ENCODE measurements at regions not wholly inside any gene's neighbourhood (a gene's known extent, or its start where the extent isn't known, plus 50 kb on each side); places are given as distances from the start of the nearest gene placed in this dataset.
A peak's percentile ranks its signal among the peaks of the same experiment; 100 is the strongest.

DNA sequence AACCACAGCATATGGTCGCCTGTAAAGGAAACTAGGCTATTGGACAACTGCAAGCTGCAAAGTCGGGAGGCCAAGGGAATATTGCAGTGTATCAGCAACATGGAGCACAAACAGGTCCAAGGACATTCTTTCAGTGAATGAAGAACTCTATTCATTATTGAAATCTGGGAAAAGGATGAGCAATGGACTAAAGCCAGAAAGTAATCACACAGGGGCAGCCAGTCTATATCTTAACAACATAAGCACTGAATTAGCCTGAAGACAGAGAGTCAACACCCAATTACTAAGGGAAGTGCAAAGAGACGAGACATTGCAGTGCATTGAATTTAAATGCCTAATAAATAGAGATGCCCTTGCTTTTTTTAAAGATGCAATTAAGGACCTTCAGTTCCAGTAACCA is 615.5 kb upstream of the SETBP1 start:
- DNase-seq (ENCODE audit: low spot score): no peak

DNA sequence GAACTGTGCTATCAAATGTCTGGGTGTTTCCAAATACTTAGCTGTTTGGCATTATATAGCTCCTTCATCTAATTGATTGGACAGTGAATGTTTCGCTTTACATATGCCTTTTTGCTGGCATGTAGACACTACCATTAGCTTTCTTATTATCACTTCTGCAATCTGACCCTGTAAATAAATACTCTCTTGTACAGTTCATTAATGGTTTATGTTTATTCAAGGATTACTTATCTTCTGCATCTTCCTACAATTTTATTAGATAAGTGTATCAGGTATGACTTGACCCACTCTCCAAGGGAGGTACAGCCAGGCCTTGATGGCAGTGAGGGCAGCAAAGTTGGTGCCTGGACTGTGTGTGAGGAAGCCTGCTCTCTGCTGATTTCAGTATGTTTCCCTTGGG is 614.1 kb upstream of the SETBP1 start:
- DNase-seq (ENCODE audit: low spot score): no peak

GRCh38 chr18:44067186-44067585 is 613.5 kb upstream of the SETBP1 start:
- no peak for DNase-seq (ENCODE audit: low spot score)

- no peak for DNase-seq (ENCODE audit: low spot score)
Observed at GRCh38 chr18:44075038-44075437, 605.6 kb upstream of the SETBP1 start.

- DNase-seq (ENCODE audit: low spot score): no peak
Observed at GRCh38 chr18:44079606-44080005, 601.1 kb upstream of the SETBP1 start.

DNA sequence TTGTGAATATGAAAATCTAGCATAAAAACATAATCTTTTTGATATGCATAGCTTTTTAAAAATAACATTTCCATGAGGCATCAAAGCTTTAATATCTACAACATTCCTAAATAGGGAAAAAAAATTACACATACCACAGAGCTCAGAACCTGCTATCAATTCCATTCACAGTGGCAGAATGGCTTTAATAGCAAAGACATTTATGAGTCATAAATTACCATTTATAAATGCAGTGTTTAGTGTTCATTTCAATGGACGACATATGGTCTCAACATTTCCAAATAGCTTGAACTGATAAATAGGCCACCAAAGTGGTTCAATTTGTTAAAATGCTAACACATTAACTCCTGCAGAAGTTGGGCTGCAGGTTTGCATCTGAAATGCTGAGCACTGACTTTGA is 600.6 kb upstream of the SETBP1 start:
- no peak for DNase-seq (ENCODE audit: low spot score)

- no peak for DNase-seq (ENCODE audit: low spot score)
Observed at GRCh38 chr18:44089732-44090131, 591.0 kb upstream of the SETBP1 start.

GRCh38 chr18:44090453-44090852 is 590.2 kb upstream of the SETBP1 start:
- no peak for DNase-seq (ENCODE audit: low spot score)

GRCh38 chr18:44093253-44093652 is 587.4 kb upstream of the SETBP1 start:
- DNase-seq (ENCODE audit: low spot score): no peak

GRCh38 chr18:44096016-44096415 is 584.7 kb upstream of the SETBP1 start:
- DNase-seq (ENCODE audit: low spot score): no peak

GRCh38 chr18:44098551-44099098 is 582.1 kb upstream of the SETBP1 start:
- no peak for DNase-seq (ENCODE audit: low spot score)

- no peak for DNase-seq (ENCODE audit: low spot score)
Observed at GRCh38 chr18:44107187-44107586, 573.5 kb upstream of the SETBP1 start.

GRCh38 chr18:44111337-44111736 is 569.4 kb upstream of the SETBP1 start:
- DNase-seq (ENCODE audit: low spot score): no peak

DNA sequence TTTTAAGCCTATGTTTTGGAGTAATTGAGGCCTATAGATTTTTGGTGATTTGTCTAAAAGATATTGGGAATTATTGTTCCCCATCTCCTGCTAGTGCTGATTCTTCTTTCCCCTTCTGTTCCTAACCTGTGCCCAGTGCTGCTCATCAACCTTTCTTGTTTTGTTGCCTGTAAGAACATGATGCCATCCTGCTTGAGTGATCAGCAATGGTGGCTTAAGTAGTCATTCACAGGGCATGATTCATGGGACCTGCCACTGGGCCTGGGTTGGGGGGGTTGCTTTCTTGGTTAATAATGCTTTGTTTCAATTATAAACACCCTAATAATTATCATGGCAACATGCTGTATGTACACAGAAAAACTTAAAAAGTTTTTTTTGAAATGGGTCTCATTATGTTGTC is 562.9 kb upstream of the SETBP1 start:
- no peak for DNase-seq (ENCODE audit: low spot score)

GRCh38 chr18:44119607-44120006 is 561.1 kb upstream of the SETBP1 start:
- DNase-seq (ENCODE audit: low spot score): no peak

DNA sequence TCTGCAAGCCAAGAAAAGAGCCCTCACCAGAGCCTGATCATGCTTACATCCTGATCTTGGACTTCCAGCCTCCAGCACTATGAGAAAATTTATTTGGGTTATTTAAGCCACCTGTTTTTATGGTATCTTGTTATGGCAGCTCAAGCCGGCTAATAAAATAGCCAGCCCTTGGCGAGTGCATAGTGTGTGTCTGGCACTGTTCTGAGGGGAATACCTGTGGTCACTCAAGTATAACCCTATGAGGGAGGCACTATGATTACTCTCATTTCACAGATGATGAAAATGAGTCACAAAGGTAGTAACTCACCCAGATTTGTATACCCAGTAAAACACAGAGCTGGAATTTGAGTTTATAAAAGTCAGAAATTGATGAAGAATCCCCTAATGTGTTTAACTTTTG is 556.9 kb upstream of the SETBP1 start:
- DNase-seq (ENCODE audit: low spot score): no peak

- no peak for DNase-seq (ENCODE audit: low spot score)
Observed at GRCh38 chr18:44125446-44125845, 555.2 kb upstream of the SETBP1 start.

DNA sequence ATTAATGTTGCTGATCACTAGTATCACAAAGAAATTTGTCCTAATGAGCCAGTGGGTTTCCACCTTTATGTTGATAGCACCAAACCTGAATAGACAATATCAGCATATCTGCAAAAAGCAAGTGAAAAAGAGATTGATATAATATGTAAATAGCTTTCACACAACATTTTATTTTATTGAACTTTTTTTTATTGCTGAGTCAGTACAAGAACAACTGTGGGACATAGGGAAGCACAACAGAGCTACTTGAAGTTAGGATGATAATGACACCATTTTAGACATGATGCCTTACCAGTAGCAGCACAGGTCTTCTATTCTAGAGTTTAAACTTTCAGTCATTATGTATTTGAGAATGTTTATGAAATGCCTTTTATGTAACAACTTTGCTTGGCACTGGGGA is 554.1 kb upstream of the SETBP1 start:
- DNase-seq (ENCODE audit: low spot score): no peak

DNA sequence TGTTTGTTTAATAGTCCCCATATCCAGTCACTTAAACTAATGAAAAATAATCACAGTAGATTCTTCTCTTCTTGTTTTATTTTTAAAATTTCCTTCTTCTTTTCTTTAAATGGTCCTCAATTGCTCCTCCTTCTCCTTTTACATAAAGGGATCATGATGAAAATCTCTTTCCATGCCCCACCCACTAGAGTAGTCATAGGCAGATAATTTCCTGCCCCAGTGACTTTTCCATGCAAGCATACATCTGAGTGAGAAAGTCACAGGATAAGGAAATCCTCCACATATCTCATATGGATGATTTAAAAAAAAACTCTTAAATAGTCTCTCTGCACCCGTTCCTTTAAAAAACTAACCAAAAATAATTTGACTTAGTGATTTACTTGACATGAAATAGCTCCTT is 552.3 kb upstream of the SETBP1 start:
- no peak for DNase-seq (ENCODE audit: low spot score)

- DNase-seq (ENCODE audit: low spot score): peak; percentile 45
Observed at GRCh38 chr18:44130376-44130942, 550.2 kb upstream of the SETBP1 start.

DNA sequence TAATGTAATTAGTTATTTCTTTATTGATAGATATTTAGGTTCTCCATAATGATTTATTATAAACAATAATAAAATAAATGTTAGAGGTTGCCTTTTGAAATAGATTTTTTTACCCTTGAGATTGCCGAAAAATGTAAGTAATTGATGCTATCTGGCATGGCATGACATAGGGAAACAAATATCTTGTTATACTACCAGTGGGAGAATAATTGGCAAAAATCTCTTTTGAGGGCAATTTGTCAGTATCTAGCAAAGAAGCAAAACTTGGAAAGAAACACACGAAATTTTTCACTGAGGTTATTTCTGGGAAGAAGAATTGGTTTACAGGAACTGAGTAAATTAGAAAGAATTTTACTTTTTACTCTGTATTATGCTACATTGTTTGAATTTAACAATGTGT is 547.2 kb upstream of the SETBP1 start:
- DNase-seq (ENCODE audit: low spot score): no peak

GRCh38 chr18:44134447-44134846 is 546.2 kb upstream of the SETBP1 start:
- no peak for DNase-seq (ENCODE audit: low spot score)

GRCh38 chr18:44135741-44136140 is 544.9 kb upstream of the SETBP1 start:
- DNase-seq (ENCODE audit: low spot score): no peak

DNA sequence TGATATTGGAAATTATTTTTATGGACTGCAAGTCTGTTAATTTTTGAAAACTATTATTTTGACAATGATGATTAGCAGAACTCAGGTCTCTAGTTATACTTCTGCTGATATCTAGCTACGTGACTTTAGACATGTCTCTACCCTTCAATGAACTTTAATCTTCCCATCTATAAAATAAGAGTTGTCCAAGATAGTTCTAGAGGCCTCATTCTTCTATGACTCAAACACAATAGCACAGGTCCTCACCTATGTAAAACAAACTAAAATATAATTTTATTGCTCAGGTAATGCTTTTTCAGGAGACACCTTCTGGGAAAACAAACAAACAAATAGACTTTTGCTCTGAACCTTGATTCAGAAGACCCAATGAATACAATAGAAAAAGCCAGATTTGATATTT is 544.4 kb upstream of the SETBP1 start:
- DNase-seq (ENCODE audit: low spot score): no peak

DNA sequence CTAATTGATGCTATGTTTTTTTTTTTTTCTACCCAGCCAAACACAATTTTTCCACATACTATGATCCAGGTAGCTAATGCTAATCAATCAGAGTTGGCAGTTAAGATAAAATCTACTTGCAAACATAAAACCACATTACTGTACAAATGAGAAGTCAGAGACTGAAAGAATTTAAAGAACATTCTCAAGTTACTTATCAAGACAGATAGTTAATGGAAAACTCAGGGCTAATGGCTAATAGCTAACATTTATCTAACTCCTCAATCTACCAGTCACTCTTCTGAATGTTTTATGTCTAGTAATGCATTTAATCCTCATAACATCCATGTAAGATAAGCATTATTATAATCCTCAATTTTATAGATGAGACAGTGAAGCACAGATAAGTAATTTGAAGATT is 537.6 kb upstream of the SETBP1 start:
- DNase-seq (ENCODE audit: low spot score): no peak

Data from pons (tissue), 1 donor.